Kidney (tissue), 13 donors: ENCODE measurements at regions not wholly inside any gene's neighbourhood (a gene's known extent, or its start where the extent isn't known, plus 50 kb on each side); places are given as distances from the start of the nearest gene placed in this dataset.
"Not testable (repeated sequence)": the region's sequence is repeated elsewhere in the genome, so short reads cannot be mapped to it uniquely, and the experiment has no call there.

Experiments
- DNase-seq, 5 donors: peaks; one replicate each; pipeline ENCODE4 v3.0.0-alpha.2; 2013 to 2020
- FAIRE-seq: peaks from 2 replicates; lab custom pipeline; 2012; peaks lifted over from hg19 to GRCh38; lab: Jason Lieb, UNC
- H3K27ac ChIP-seq, 2 donors: one replicate each; pipeline ENCODE4 v1.7.0; 2013; ENCODE audit warnings: low read depth in 2 of 2, low read length in 2 of 2, inconsistent platforms in 1 of 2
- H3K27me3 ChIP-seq: one replicate; pipeline ENCODE4 v1.7.1; 2013; ENCODE audit warnings: low read length, inconsistent platforms; ENCODE audit not compliant: control insufficient read depth, insufficient read depth
- H3K36me3 ChIP-seq, 3 donors: one replicate each; pipeline versions ENCODE4 v1.7.0 to v1.7.1; 2013; ENCODE audit warnings: low read length in 3 of 3, control low read depth in 1 of 3, inconsistent platforms in 1 of 3; ENCODE audit not compliant: insufficient read depth in 3 of 3, control insufficient read depth in 2 of 3
- H3K4me1 ChIP-seq, 3 donors: one replicate each; pipeline versions ENCODE4 v1.7.0 to v1.7.1; 2013; ENCODE audit warnings: low read length in 3 of 3, inconsistent platforms in 1 of 3, low read depth in 1 of 3; ENCODE audit not compliant: control insufficient read depth in 2 of 3, insufficient read depth in 2 of 3
- H3K4me3 ChIP-seq, 3 donors: one replicate each; pipeline versions ENCODE4 v1.7.0 to v1.8.1; 2013; ENCODE audit warnings: low read length in 3 of 3, control low read depth in 1 of 3, inconsistent platforms in 1 of 3
- H3K9ac ChIP-seq, 3 donors: one replicate each; pipeline versions ENCODE4 v1.7.0 to v1.7.1; 2013; ENCODE audit warnings: low read length in 3 of 3, control low read depth in 1 of 3, inconsistent platforms in 1 of 3
- H3K9me3 ChIP-seq, 3 donors: one replicate each; pipeline versions ENCODE4 v1.7.0 to v1.7.1; 2013; ENCODE audit warnings: low read length in 3 of 3, control low read depth in 1 of 3, inconsistent platforms in 1 of 3; ENCODE audit not compliant: control insufficient read depth in 2 of 3, insufficient read depth in 1 of 3
- CTCF ChIP-seq: IDR thresholded peaks from 3 replicates; pipeline ENCODE4 v1.5.1; 2012; ENCODE audit warnings: mild to moderate bottlenecking, moderate library complexity, borderline replicate concordance; ENCODE audit not compliant: insufficient read depth; ENCODE audit errors: extremely low read depth
- intact Hi-C: fragments of 100-400 bp; cut with DNase I; formaldehyde crosslinking; loops from one replicate; pipeline ENCODE4 v1.11.1; 2022
- donor health status: control.
- donor health status: control.
- donor health status: control.
- donor health status: control.
- donor health status: control.
- donor health status: DM: yes; HTN: yes; CAD: no.
- donor health status: Normal renal cell carcinoma (clear cell type).

- no peak overlapping the region for H3K27ac ChIP-seq
- H3K36me3 ChIP-seq = no peaks in the 10 kb centered on the region
- no peak for TF ChIP-seq CTCF
- intact Hi-C loops = no loop called here
- no peaks in the 10 kb centered on the region for H3K27me3 ChIP-seq
- H3K4me3 ChIP-seq = no peak overlapping the region
- FAIRE-seq (no peak), DNase-seq (peak in 1 of 5 donors; percentile 37)
- no peaks in the 10 kb centered on the region for H3K4me1 ChIP-seq
- H3K9me3 ChIP-seq = no peaks in the 10 kb centered on the region
- no peak overlapping the region for H3K9ac ChIP-seq
Measured at GRCh38 chr11:64437426-64437825, 78.5 kb downstream of the RPS6KA4 start.

- TF ChIP-seq CTCF = no peak
- no peak overlapping the region for H3K4me3 ChIP-seq
- no peak overlapping the region for H3K27ac ChIP-seq
- H3K9ac ChIP-seq = no peak overlapping the region
- H3K4me1 ChIP-seq = no peaks in the 10 kb centered on the region
- intact Hi-C loops = no loop called here
- FAIRE-seq = no peak
- no peaks in the 10 kb centered on the region for H3K27me3 ChIP-seq
- peak in 3 of 5 donors; percentile 13 to 46 (median 18) for DNase-seq
- H3K36me3 ChIP-seq = no peaks in the 10 kb centered on the region
- H3K9me3 ChIP-seq = no peaks in the 10 kb centered on the region
Measured at GRCh38 chr11:64438986-64439771, 80.2 kb downstream of the RPS6KA4 start.

- H3K36me3 ChIP-seq, H3K9me3 ChIP-seq, intact Hi-C loops, H3K4me3 ChIP-seq, H3K27me3 ChIP-seq, H3K9ac ChIP-seq, H3K4me1 ChIP-seq, H3K27ac ChIP-seq, FAIRE-seq: not testable (repeated sequence)
- DNase-seq = peak in 1 of 5 donors; percentile 4
Measured at GRCh38 chr11:64439772-64440491, 81.0 kb downstream of the RPS6KA4 start.

- TF ChIP-seq CTCF = no peak
- FAIRE-seq (no peak), DNase-seq (peak in 1 of 5 donors; percentile 13)
- H3K27me3 ChIP-seq = no peaks in the 10 kb centered on the region
- no peaks in the 10 kb centered on the region for H3K4me1 ChIP-seq
- H3K4me3 ChIP-seq = no peak overlapping the region
- H3K9ac ChIP-seq = no peak overlapping the region
- H3K36me3 ChIP-seq = no peaks in the 10 kb centered on the region
- H3K27ac ChIP-seq = no peak overlapping the region
- H3K9me3 ChIP-seq = no peaks in the 10 kb centered on the region
- intact Hi-C loops = no loop called here
Measured at GRCh38 chr11:64441127-64441526, 82.2 kb downstream of the RPS6KA4 start.
